Activated CD8-positive, alpha-beta memory T cell treated with anti-CD3 and anti-CD28 coated beads for 4 hours (primary cell): ENCODE measurements at regions not wholly inside any gene's neighbourhood (a gene's known extent, or its start where the extent isn't known, plus 50 kb on each side); places are given as distances from the start of the nearest gene placed in this dataset.

Experiments used
- DNase-seq, 2 donors: peaks; one replicate each; pipeline ENCODE4 v3.0.0-alpha.2; 2020; ENCODE audit warnings: low read depth in 2 of 2

DNA sequence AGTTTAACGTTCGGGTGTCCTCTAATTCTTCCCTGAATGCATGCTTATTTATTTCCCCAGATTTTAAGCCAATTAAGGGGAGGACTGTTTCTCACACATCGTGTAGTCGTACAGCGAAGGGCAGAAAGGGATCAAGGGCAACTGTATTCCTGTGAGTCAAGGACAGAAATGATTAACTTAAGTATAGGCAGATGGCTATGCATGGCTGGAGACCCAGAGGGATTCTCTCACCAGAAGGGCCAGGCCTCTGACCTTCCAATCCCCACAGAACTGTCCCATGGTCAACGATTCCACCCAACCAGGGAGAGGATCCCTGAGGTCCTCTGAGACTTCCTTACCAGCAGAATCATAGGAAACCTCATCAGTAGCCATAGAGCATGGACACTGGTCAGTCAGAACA, 161.8 kb upstream of the MAP1B start:
- DNase-seq = no peak

GRCh38 chr5:71946343-71947030, 160.8 kb upstream of the MAP1B start:
- no peak for DNase-seq

- no peak for DNase-seq
Measured at GRCh38 chr5:71948206-71948605, 159.1 kb upstream of the MAP1B start.

- no peak for DNase-seq
Measured at GRCh38 chr5:71949772-71950171, 157.5 kb upstream of the MAP1B start.

GRCh38 chr5:71953866-71954265, 153.4 kb upstream of the MAP1B start:
- no peak for DNase-seq

DNA sequence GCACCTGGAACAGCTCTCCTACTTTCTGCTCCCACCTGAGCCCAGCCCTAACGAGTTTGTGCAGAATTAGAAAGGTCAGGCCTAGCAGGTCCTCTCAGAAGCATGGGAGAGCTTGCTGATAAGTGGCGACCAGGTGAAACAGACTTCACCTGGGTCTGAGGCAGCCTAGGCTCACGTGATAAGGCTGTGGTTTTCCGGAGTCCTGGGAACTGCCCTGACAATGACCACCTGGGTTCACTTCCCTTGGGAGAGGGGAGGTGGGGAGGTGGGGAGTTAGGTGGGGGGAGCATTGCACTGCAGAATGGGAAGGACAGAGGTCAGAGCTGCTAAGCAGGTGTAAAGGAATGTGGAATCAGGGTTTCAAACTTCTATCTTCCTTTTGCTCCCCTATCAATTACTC, 152.9 kb upstream of the MAP1B start:
- no peak for DNase-seq

- DNase-seq = no peak
Measured at GRCh38 chr5:71955723-71956122, 151.6 kb upstream of the MAP1B start.

- DNase-seq = no peak
Measured at GRCh38 chr5:71957292-71957898, 149.9 kb upstream of the MAP1B start.

DNA sequence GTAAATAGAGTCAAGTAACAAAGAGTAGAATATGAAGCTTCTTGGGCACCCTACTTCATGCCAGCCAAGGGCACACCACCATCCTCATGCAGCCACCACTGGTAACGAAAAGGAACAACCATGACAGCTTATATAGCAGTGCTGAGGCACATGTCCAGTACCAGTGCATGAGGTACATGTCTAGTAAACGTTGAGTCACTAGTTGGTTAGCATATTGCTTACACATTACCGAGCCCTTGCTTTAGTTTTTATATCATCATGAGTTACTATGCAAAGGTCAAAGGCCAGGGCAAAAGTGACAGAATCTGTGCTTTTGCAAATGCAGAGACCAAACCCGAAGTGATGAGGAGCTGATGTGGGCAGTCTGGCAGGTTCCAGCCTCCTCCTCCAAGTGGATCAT, 147.1 kb upstream of the MAP1B start:
- DNase-seq = no peak

GRCh38 chr5:71961786-71962185, 145.5 kb upstream of the MAP1B start:
- DNase-seq = no peak

- DNase-seq = no peak
Measured at GRCh38 chr5:71969460-71969859, 137.8 kb upstream of the MAP1B start.

- no peak for DNase-seq
Measured at GRCh38 chr5:71971862-71972261, 135.4 kb upstream of the MAP1B start.

- DNase-seq = no peak
Measured at GRCh38 chr5:71972777-71973473, 134.3 kb upstream of the MAP1B start.

DNA sequence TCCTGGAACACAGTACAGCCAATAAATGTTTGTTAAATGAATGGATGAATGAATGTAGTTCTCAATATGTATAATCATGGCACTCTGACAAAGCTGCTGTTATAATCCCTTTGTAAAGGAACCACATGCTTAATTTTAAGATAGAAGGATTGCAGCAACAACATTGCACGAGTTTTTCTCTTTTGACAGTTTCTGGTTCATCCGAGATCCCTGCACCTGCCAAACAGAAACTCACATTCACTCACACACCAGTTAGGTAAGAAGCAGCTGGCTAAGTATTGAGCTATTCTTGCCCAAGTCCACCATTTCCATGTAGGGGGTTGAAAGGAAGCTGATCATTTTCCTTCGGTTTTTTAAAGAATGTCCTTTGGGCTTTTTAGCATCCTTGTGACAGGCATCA, 133.7 kb upstream of the MAP1B start:
- no peak for DNase-seq

DNA sequence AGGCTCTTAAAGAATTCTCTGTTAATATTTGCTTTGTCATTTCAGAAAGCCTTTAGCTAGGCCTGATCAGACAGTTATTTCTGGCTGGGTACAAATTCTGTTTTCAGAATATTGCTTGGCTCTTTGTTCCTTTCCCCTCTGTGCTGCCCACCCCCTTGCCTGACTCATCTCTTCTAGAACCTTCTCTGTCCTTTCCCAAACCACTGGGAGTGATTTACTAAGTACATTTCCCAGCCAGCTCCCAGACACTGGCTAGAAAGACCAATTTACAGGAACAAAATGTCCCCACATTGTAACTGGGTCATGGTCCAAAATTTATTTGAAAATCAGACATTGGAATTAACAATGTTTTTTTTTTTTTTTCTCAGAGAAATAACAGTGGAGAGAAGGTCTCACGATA, 133.1 kb upstream of the MAP1B start:
- DNase-seq = no peak

DNA sequence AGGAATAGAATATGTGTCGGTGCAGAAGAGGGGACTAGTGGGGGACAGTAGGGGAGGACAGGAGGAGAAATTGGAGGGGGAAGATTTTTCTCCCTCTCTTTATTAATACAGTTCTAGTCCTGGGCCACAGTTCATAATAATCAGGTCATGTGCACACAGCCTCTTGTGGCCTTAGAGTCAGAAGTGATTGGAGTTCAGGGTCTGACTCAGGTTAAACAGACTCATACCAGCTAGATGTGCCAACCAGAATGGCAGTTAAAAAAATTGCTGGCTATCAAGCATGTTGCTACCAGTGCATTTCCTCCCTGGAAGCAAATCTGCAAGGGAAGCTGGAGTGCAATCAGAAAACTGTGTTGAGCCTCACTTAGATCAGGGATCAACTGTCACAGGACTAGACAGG, 132.7 kb upstream of the MAP1B start:
- DNase-seq = no peak

- DNase-seq = no peak
Measured at GRCh38 chr5:71976449-71976848, 130.8 kb upstream of the MAP1B start.

- no peak for DNase-seq
Measured at GRCh38 chr5:71977311-71977710, 130.0 kb upstream of the MAP1B start.

DNA sequence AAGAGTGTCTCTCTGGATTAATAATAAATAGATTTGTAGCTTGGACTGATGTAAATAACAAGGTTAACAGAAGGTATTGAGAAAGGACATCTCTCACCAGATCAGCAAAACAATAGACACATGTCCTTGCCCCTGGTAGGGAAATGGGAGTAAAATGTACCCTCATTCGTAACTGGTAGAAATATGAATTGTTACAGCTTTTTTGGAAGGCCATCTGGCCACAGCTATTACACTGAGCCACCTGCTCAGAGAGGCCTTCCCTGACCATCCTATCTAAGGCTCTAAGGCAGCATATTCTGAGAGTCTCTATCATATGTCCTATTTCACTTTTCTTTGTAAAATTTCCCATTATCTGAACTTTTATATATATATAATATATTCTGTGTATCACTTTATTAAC, 129.1 kb upstream of the MAP1B start:
- no peak for DNase-seq

DNA sequence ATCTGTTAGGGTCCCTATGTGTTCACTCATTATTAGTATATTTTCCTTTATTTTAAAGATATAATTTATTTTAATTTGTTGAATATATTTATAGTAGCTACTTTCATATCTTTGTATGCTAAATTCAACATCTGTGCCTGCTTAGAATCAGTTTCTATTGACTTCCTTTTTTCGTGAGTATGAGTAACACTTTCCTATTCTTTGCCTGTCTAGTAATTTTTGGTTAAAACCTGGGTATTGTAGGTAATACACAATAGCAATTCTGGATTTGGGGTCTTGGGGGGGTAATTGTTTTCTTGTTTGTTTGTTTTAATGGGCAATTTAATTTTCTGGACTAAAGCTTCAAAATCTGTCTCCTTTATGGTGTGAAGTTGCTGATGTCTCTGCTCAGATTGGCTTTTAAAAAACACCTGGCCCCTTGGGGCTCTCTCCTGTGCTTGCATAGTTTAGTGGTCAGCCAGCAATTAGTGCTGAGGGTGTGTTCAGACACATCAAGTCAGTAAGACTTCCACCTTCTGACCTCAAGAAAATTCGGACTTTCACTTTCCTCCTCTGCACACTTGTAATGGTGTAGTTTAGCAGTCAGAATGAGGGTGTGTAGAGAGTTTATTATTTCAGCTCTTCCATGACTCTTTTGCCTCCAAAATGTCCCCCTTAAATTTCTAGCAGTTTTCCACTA, 124.4 kb upstream of the MAP1B start:
- no peak for DNase-seq

- no peak for DNase-seq
Measured at GRCh38 chr5:71986101-71986500, 121.2 kb upstream of the MAP1B start.

GRCh38 chr5:71988808-71989207, 118.5 kb upstream of the MAP1B start:
- DNase-seq = no peak

- DNase-seq = no peak
Measured at GRCh38 chr5:71993600-71993999, 113.7 kb upstream of the MAP1B start.
